GM18951 (cell line): ENCODE measurements at regions not wholly inside any gene's neighbourhood (a gene's known extent, or its start where the extent isn't known, plus 50 kb on each side); places are given as distances from the start of the nearest gene placed in this dataset.

Experiments used
- POLR2A ChIP-seq: IDR thresholded peaks from 4 replicates; pipeline ENCODE4 v1.6.1; 2011; ENCODE audit warnings: mild to moderate bottlenecking; ENCODE audit not compliant: insufficient read length, insufficient read depth; ENCODE audit errors: extremely low read depth
- in situ Hi-C: fragments of 300-500 bp; cut with MboI; formaldehyde crosslinking; loops from one replicate; pipeline ENCODE4 v1.12.0; 2022; ENCODE audit warnings: low sequenced_read_pairs, mixed read lengths, inconsistent platforms; ENCODE audit not compliant: unreplicated experiment

GRCh38 chr4:8761167-8761823 lies 110.3 kb downstream of the HMX1 start:
- in situ Hi-C loops: no loop called here
- TF ChIP-seq POLR2A: no peak

- TF ChIP-seq POLR2A: no peak
- in situ Hi-C loops: no loop called here
Measured at GRCh38 chr4:8760561-8760960, 111.1 kb downstream of the HMX1 start.

GRCh38 chr4:8759987-8760386 lies 111.7 kb downstream of the HMX1 start:
- in situ Hi-C loops: no loop called here
- no peak for TF ChIP-seq POLR2A

GRCh38 chr4:8756816-8757215 lies 114.8 kb downstream of the HMX1 start:
- in situ Hi-C loops: no loop called here
- no peak for TF ChIP-seq POLR2A

- in situ Hi-C loops: no loop called here
Measured at GRCh38 chr4:8754634-8755589, 116.7 kb downstream of the HMX1 start.

GRCh38 chr4:8748236-8748575 lies 123.4 kb downstream of the HMX1 start:
- in situ Hi-C loops: no loop called here
- no peak for TF ChIP-seq POLR2A

More at GRCh38 chr4:8754634-8755589, 116.7 kb downstream of the HMX1 start:
- no peak for TF ChIP-seq POLR2A

GRCh38 chr4:8747467-8748235 lies 124.0 kb downstream of the HMX1 start:
- no peak for TF ChIP-seq POLR2A
- in situ Hi-C loops: no loop called here

GRCh38 chr4:8746523-8747466 lies 124.8 kb downstream of the HMX1 start:
- TF ChIP-seq POLR2A: no peak
- in situ Hi-C loops: no loop called here

GRCh38 chr4:8745826-8746225 lies 125.8 kb downstream of the HMX1 start:
- TF ChIP-seq POLR2A: no peak
- in situ Hi-C loops: no loop called here

GRCh38 chr4:8745005-8745790 lies 126.4 kb downstream of the HMX1 start:
- no peak for TF ChIP-seq POLR2A
- in situ Hi-C loops: no loop called here

GRCh38 chr4:8744083-8744805 lies 127.4 kb downstream of the HMX1 start:
- no peak for TF ChIP-seq POLR2A

More at GRCh38 chr4:8744083-8744805, 127.4 kb downstream of the HMX1 start:
- in situ Hi-C loops: no loop called here
